ENCODE measurements at regions not wholly inside any gene's neighbourhood (a gene's known extent, or its start where the extent isn't known, plus 50 kb on each side); places are given as distances from the start of the nearest gene placed in this dataset.

DNA sequence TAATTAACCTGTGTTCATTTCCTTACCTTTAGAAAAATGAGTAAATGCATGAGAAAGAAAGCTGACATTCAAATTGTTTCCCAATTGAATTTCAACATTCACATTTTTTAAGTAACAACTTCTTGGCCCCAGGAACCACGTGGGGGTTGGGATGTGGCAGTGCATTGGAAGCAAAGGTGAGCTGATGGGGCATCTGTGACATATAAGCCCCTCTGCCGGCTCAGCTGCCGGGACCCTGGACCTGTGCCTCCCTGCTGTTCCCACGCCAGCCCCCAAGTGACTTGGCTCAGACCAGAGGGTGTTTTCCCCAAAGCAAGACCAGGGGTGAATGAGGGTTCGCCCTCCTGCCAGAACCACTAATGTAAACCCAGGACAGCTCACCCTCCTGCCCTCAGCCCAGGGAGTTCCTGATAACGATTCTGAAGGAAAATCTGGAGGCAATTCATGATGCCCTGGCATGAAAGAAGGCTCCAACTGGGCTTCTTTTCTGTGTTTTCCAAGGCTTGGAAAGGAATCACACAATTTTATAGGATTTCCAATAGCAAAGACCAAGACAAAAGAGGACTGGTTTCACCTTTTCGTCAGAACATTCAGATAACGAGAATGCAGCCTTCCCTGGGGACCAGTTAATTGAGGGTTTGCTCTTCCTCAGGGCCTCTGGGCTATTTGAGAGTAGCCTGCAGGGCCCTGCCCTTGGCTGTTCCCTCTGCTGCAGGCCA, 193.2 kb upstream of the TWIST2 start:
- Histone ChIP-seq H3K79me2 (ENCODE audit: insufficient read depth) (no peaks in the 10 kb centered on the region), H3K9me3 (ENCODE audit: low read depth) (no peaks in the 10 kb centered on the region), H3K36me3 (ENCODE audit: low read depth) (no peaks in the 10 kb centered on the region), H2AFZ (no peak overlapping the region), H3K4me2 (ENCODE audit: unreplicated experiment) (no peak overlapping the region), H3F3A (ENCODE audit: insufficient read depth) (peaks cover 7% of the 10 kb centered on the region; the same call in 1 of the 2 replicates), H3K9ac (no peak overlapping the region), H3K9me2 (ENCODE audit: insufficient read depth) (no peaks in the 10 kb centered on the region), H3K27ac (no peak overlapping the region), H4K20me1 (ENCODE audit: insufficient read depth) (no peaks in the 10 kb centered on the region), H3K4me3 (no peak overlapping the region), H3K4me1 (ENCODE audit: insufficient read depth) (peaks cover 7% of the 10 kb centered on the region), H3K27me3 (replicated peaks; ENCODE audit: insufficient read depth) (no peaks in the 10 kb centered on the region)
- no peak for TF ChIP-seq EZH2phosphoT487 (IDR thresholded peaks at IDR 0.05; ENCODE audit: insufficient read depth, low read depth)
- TF ChIP-seq EZH2 (IDR thresholded peaks at IDR 0.05; ENCODE audit: insufficient read depth, poor library complexity, severe bottlenecking) = no peak
- WGBS, 2 experiments (ENCODE audit: low coverage in 1 of 2, low lambda C conversion rate in 2 of 2, missing lambda C conversion rate in 2 of 2) = 55 to 56% methylated on average over 8 of the region's 8 CpGs
- no peak for DNase-seq
- in situ Hi-C loops (cut with MboI) = no loop called here

- TF ChIP-seq EZH2phosphoT487 (IDR thresholded peaks at IDR 0.05; ENCODE audit: insufficient read depth, low read depth) (no peak), EZH2 (IDR thresholded peaks at IDR 0.05; ENCODE audit: insufficient read depth, poor library complexity, severe bottlenecking) (no peak)
- Histone ChIP-seq H3F3A (ENCODE audit: insufficient read depth) (peaks cover 7% of the 10 kb centered on the region; the same call in 1 of the 2 replicates), H2AFZ (no peak overlapping the region), H3K27ac (no peak overlapping the region), H3K4me3 (no peak overlapping the region), H4K20me1 (ENCODE audit: insufficient read depth) (no peaks in the 10 kb centered on the region), H3K9me2 (ENCODE audit: insufficient read depth) (no peaks in the 10 kb centered on the region), H3K79me2 (ENCODE audit: insufficient read depth) (no peaks in the 10 kb centered on the region), H3K4me2 (ENCODE audit: unreplicated experiment) (no peak overlapping the region), H3K27me3 (replicated peaks; ENCODE audit: insufficient read depth) (no peaks in the 10 kb centered on the region), H3K9ac (no peak overlapping the region), H3K9me3 (ENCODE audit: low read depth) (no peaks in the 10 kb centered on the region), H3K4me1 (ENCODE audit: insufficient read depth) (peaks cover 7% of the 10 kb centered on the region), H3K36me3 (ENCODE audit: low read depth) (no peaks in the 10 kb centered on the region)
- in situ Hi-C loops (cut with MboI) = no loop called here
- 57 to 60% methylated on average over 7 of the region's 7 CpGs for WGBS, 2 experiments (ENCODE audit: low coverage in 1 of 2, low lambda C conversion rate in 2 of 2, missing lambda C conversion rate in 2 of 2)
- DNase-seq = peak; percentile 37
Observed at GRCh38 chr2:238655198-238655860, 192.6 kb upstream of the TWIST2 start.

GRCh38 chr2:238655974-238656722, 191.7 kb upstream of the TWIST2 start:
- no peak overlapping the region for H3K4me2 ChIP-seq (ENCODE audit: unreplicated experiment)
- no peak overlapping the region for H2AFZ ChIP-seq
- no peaks in the 10 kb centered on the region for H3K79me2 ChIP-seq (ENCODE audit: insufficient read depth)
- no peaks in the 10 kb centered on the region for H3K9me2 ChIP-seq (ENCODE audit: insufficient read depth)
- H3K27me3 ChIP-seq (replicated peaks; ENCODE audit: insufficient read depth) = no peaks in the 10 kb centered on the region
- H4K20me1 ChIP-seq (ENCODE audit: insufficient read depth) = no peaks in the 10 kb centered on the region
- H3K9me3 ChIP-seq (ENCODE audit: low read depth) = peaks cover under 1% of the 10 kb centered on the region
- no peak overlapping the region for H3K27ac ChIP-seq
- 67 to 72% methylated on average over 8 of the region's 8 CpGs for WGBS, 2 experiments (ENCODE audit: low coverage in 1 of 2, low lambda C conversion rate in 2 of 2, missing lambda C conversion rate in 2 of 2)
- H3K4me1 ChIP-seq (ENCODE audit: insufficient read depth) = peaks cover 7% of the 10 kb centered on the region
- no peaks in the 10 kb centered on the region for H3K36me3 ChIP-seq (ENCODE audit: low read depth)
- H3K9ac ChIP-seq = no peak overlapping the region
- no peak for DNase-seq
- H3K4me3 ChIP-seq = no peak overlapping the region
- TF ChIP-seq EZH2phosphoT487 (IDR thresholded peaks at IDR 0.05; ENCODE audit: insufficient read depth, low read depth) (no peak), EZH2 (IDR thresholded peaks at IDR 0.05; ENCODE audit: insufficient read depth, poor library complexity, severe bottlenecking) (no peak)
- in situ Hi-C loops (cut with MboI) = no loop called here
- peaks cover 7% of the 10 kb centered on the region; the same call in 1 of the 2 replicates for H3F3A ChIP-seq (ENCODE audit: insufficient read depth)

Measured in GM23248 (cell line).